T47D (cell line): ENCODE measurements at regions not wholly inside any gene's neighbourhood (a gene's known extent, or its start where the extent isn't known, plus 50 kb on each side); places are given as distances from the start of the nearest gene placed in this dataset.

ENCODE experiments used
- DNase-seq, 2 experiments: peaks; one replicate each; pipeline versions ENCODE4 v3.0.0 to v3.0.0-alpha.2; 2011 to 2012; ENCODE audit warnings: low read depth in 1 of 2, low spot score in 1 of 2
- JUND ChIP-seq: IDR thresholded peaks from 2 replicates; pipeline ENCODE4 v1.6.1; 2012; ENCODE audit warnings: low read depth
- in situ Hi-C: cut with HindIII; loops from 2 replicates; pipeline ENCODE4 v1.10.0; 2016; ENCODE audit warnings: low sequenced_read_pairs, low pct_unique_long_range_greater_than_20kb

GRCh38 chr5:167319243-167319642 lies 972.2 kb upstream of the WWC1 start:
- no peak for TF ChIP-seq JUND
- in situ Hi-C loops: no loop called here
- DNase-seq: no peak

GRCh38 chr5:167320019-167320418 lies 971.4 kb upstream of the WWC1 start:
- peak; percentile 22; the same call in 1 of the 2 replicates for TF ChIP-seq JUND
- in situ Hi-C loops: no loop called here
- DNase-seq: peak in 1 of 2 experiments; percentile 27

DNA sequence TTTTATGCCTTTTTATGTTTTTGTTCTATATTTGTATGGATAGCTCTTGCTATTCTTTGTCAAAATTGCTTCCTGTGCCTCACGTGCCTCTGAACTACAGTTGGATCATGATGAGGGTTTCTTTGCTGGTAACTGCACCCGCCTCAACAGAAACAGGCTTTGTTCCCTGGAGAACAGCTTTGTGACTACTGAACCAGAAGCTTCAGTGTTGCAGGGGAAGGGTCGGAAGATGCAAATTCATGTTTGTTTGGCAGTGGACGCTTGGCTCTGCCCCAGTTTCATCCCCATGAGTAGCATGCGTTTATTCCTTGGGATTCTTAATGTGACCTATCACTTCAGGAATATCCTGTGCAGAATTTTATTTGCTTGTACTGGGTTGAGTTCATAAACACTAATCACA lies 959.1 kb upstream of the WWC1 start:
- no peak for DNase-seq
- in situ Hi-C loops: no loop called here
- TF ChIP-seq JUND: no peak

DNA sequence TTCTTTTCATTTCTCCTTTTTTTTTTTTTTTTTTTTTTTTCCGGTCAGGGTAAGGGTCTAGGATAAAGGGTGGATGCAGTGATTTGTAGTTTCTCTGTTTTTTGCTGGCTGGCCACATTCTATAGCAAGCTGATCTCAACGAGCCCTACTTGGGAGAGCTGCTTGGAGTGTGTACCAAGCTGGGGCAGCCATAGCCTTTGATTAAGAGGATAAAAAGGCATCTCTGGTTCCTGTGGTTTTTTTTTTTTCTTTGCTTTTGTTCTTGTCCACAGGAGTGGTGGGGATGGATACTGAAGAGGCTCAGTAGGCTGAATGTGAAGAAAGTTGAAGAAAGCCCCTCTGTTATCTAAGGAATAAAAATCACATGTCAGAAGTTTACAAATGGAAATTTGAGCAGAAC lies 955.3 kb upstream of the WWC1 start:
- TF ChIP-seq JUND: no peak
- in situ Hi-C loops: no loop called here
- no peak for DNase-seq

DNA sequence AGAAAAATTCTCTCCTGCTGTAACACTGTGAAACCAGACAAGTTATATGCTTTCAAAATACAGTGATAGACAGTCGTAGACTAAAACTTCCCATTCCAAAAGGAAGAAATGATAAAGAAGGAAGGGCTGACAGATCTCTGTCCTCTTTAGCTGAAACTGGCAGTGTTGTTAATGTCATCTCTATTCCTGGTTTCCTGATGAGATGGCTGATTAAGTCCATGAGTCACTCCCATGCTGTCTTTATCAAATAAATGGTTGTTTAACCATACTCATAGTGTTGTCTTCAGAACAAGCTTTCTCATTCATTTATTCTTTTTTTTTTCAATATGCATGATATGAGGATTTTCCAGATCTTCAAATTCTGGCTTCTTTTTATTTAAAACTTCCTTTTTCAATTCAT lies 952.2 kb upstream of the WWC1 start:
- in situ Hi-C loops: no loop called here
- DNase-seq: no peak
- TF ChIP-seq JUND: no peak

- TF ChIP-seq JUND: no peak
- in situ Hi-C loops: no loop called here
- no peak for DNase-seq
Observed at GRCh38 chr5:167346461-167346860, 945.0 kb upstream of the WWC1 start.

DNA sequence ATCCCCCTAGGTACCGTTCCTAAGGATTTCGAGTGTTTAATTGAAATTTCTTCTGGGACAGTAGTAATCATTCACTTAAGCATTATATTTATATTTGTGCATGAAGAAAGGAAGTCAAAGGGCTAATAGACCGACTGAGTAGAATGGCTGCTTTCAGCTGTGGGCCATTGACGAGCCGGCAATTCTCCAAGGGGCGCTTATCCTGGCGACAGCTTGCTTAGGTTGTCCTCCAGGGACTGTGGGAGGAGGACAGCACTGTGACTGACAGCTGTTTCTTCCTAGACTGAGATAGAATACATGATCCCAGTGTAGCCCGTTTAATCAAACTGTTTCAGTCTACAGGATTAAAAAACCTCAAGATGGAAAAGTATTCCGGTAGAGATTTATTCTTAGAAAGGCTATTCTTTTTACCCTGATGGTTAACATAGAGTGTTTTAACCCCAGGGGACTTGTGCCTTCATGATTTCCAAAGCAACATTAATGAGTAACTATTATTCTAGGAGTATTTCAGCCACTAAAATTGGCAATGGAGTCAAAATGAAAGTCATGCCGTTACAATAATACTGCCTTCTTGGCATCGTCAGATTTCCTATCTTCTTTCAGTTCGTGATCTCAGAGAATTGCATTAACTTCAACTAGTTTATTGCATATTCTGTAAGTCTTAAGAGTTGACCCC lies 943.1 kb upstream of the WWC1 start:
- no peak for TF ChIP-seq JUND
- no peak for DNase-seq
- in situ Hi-C loops: no loop called here

DNA sequence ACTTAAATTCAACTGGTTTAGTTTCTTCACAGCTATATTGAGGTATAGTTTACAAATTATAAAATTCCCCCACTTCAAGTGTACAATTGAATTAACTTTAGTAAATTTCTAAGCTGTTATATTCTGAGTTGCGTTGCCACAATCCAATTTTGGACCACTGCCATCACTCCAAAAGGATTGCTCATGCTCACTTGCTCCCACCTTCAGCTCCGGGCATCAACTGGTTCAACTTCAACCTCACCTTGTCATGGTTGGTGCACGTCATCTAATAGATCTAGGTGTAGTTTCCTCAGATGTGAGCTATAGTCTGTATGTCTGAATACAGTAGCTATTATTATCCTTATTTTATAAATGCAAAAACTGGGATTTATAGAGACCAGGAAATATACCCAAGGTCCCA lies 942.5 kb upstream of the WWC1 start:
- TF ChIP-seq JUND: no peak
- in situ Hi-C loops: no loop called here
- no peak for DNase-seq

DNA sequence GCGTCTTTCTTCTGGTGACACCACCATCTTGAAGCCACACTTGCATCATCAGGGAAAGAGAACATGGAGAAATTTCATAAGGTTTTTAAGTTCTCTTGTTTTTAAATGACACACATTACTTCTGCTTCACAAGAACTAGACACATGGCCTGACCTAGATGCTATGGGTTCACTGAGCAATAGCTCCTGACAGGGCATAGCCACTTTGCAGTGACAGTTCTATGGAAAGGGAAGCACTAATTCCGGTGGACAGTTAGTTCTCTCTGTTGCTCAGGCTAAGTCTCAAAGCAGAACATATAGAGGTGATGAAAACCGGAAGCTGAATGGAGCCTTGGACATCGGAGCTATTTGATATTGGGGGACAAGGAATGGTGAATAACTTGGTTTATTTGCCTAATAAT lies 940.1 kb upstream of the WWC1 start:
- no peak for DNase-seq
- TF ChIP-seq JUND: no peak
- in situ Hi-C loops: no loop called here

DNA sequence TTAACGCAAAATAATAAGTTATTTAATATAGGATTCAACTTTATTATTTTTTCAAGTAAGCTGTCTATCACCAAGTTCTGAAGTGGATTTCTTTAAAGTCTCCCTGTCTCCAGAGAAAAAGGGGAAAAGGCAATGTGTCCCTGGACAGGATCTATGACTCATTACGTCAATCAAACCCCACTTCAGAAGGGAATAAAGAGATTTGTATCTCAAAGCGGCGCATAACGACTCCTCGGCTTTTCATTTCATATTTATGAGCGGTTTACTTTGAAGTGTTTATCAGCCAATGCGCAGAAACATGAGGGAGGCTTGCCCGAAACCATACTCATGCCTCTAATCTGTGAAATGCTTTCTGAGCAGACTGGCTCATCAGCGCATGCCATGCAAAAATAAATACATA lies 938.6 kb upstream of the WWC1 start:
- in situ Hi-C loops: no loop called here
- DNase-seq: no peak

DNA sequence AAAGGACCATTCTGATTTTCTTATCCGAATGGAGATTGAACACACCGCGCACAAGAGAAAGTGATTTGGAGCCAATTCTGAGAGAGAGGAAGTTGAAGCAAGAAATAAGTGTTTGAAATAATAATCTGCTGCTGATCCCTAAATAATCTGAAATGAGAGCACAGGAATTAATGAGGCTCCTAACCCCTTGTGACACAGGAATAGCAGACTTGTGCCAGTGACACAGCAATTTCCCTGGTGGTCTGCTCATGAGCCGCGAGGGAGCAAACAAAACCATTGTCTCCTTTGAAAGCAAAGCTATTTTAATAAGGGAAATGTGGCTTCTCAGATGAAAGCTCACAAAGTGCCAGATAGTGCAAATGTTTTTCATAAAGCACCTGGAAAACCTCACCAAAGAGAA lies 936.1 kb upstream of the WWC1 start:
- in situ Hi-C loops: no loop called here
- TF ChIP-seq JUND: no peak
- DNase-seq: no peak

More for the DNA sequence above, 938.6 kb upstream of the WWC1 start:
- no peak for TF ChIP-seq JUND

DNA sequence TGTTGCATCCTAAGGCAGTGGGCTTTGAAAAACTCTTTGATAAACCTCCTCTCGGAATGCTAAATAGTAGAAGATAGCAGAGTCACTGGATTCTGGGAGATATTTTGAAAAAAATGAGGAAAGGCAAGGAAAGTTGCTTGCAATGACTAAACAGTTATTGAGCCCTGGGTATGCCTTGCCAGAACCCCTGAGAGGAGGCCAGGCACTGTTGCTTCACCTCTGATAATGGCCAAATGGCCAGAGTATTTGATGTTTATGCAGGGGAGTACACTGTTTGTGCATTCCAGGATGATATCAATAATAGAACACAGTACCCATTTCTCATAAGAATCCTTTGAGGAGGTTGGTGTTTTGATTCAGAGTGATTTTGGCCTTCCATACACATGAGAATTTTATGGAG lies 935.1 kb upstream of the WWC1 start:
- in situ Hi-C loops: no loop called here
- no peak for TF ChIP-seq JUND
- DNase-seq: no peak

DNA sequence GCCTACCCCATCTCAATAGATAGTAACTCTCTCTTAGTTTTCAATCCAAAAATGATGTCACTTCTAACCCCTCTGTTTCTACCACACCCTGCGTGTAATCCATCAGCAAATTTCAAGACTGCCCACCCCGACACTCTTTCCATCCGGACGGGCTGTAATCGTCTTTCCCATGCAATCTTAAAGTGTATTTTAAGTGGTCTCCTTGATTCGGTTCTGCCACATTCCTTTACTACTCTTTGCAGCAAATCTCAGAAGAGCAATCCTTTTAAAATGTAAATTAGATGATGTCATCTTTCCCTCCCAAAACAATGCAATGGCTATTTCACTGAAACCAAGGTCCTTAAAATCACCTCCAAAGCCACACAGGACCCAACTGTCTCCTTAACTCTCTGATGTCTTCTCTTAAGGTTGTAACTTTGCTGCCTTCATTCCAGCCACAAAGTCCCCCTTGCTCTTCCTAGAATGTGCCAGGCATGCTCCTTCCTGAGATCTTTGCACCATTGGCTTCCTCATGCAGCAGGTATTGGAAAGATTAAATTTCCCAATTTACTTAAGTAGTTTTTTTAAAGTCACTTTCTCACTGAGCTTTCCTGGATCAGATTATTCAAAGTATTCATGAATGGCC lies 932.5 kb upstream of the WWC1 start:
- no peak for TF ChIP-seq JUND
- in situ Hi-C loops: no loop called here

GRCh38 chr5:167361795-167362194 lies 929.6 kb upstream of the WWC1 start:
- no peak for DNase-seq
- TF ChIP-seq JUND: no peak
- in situ Hi-C loops: no loop called here

More for the DNA sequence above, 932.5 kb upstream of the WWC1 start:
- DNase-seq: no peak
